ENCODE measurements at regions not wholly inside any gene's neighbourhood (a gene's known extent, or its start where the extent isn't known, plus 50 kb on each side); places are given as distances from the start of the nearest gene placed in this dataset.

DNA sequence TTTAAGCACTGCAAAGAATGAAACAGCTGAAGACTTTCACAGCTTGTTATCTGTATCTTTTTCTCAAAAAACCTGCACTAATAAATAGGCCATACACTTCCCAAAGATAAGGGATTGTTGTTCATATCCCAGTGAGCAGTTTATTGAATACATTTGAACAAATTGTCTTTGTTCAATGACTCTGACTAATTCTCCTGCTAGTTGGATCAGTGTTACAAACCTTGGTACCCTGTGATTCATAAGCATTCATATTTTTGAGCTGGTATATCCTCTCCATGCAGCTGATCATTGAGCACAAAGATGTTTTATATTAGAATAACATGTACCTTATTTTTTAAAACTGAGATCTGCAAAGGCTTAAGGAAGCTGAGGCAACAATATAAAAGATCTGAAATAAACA is 58.9 kb upstream of the FSCB start:
- TF ChIP-seq JUND (IDR thresholded peaks at IDR 0.05; ENCODE audit: low read depth): no peak
- in situ Hi-C loops (cut with HindIII; ENCODE audit: low pct_unique_long_range_greater_than_20kb, low sequenced_read_pairs): no loop called here
- DNase-seq (ENCODE audit: low read depth in 1 of 2, low spot score in 1 of 2): no peak

DNA sequence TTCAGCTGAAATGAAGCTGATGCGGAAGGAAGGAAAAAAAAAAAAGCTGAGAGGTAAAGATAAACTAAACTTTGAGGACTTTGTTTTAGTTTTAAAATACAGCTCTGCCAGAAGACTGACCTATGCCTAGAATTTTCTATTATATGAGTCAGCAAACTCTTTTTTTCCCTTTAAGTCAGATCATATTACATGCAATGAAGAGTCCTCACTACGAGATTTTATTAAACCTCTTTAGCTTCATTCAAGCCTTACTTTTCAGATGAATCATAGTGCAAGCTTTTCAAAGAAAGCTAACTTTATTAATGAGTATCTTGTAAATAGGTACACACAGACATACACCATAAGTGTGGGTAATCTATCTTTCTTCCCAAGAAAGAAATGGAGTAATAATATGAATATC is 57.8 kb upstream of the FSCB start:
- DNase-seq (ENCODE audit: low read depth in 1 of 2, low spot score in 1 of 2): no peak
- in situ Hi-C loops (cut with HindIII; ENCODE audit: low pct_unique_long_range_greater_than_20kb, low sequenced_read_pairs): no loop called here

More for the DNA sequence above, 57.8 kb upstream of the FSCB start:
- no peak for TF ChIP-seq JUND (IDR thresholded peaks at IDR 0.05; ENCODE audit: low read depth)

All from T47D (cell line).